GM13977 (cell line): ENCODE measurements at regions not wholly inside any gene's neighbourhood (a gene's known extent, or its start where the extent isn't known, plus 50 kb on each side); places are given as distances from the start of the nearest gene placed in this dataset.

Experiments used
- DNase-seq: peaks from one replicate; pipeline ENCODE4 v3.0.0; 2012; ENCODE audit warnings: low spot score
- CTCF ChIP-seq: IDR thresholded peaks from 2 replicates; pipeline ENCODE4 v1.5.1; 2012; ENCODE audit warnings: mild to moderate bottlenecking, control low read depth; ENCODE audit not compliant: insufficient read depth; ENCODE audit errors: extremely low read depth, missing control alignments
- in situ Hi-C: fragments of 300-500 bp; cut with MboI; formaldehyde crosslinking; loops from one replicate; pipeline ENCODE4 v1.12.0; 2022; ENCODE audit warnings: low sequenced_read_pairs, low pct_unique_long_range_greater_than_20kb, mixed read lengths, inconsistent platforms; ENCODE audit not compliant: unreplicated experiment

- no peak for TF ChIP-seq CTCF
- in situ Hi-C loops = no loop called here
- DNase-seq = no peak
These were observed 2093.4 kb downstream of the TP53TG3F start for GRCh38 chr16:35552763-35553162.

- DNase-seq = no peak
- TF ChIP-seq CTCF = no peak
- in situ Hi-C loops = no loop called here
These were observed 2098.3 kb downstream of the TP53TG3F start for GRCh38 chr16:35557731-35558130.

GRCh38 chr16:35559911-35560636 is 2100.7 kb downstream of the TP53TG3F start:
- no peak for TF ChIP-seq CTCF
- in situ Hi-C loops = no loop called here
- DNase-seq = no peak

- no peak for DNase-seq
- in situ Hi-C loops = no loop called here
- TF ChIP-seq CTCF = no peak
These were observed 2101.2 kb downstream of the TP53TG3F start for GRCh38 chr16:35560637-35560984.

GRCh38 chr16:35561346-35561745 is 2101.9 kb downstream of the TP53TG3F start:
- no peak for DNase-seq
- in situ Hi-C loops = no loop called here
- TF ChIP-seq CTCF = no peak

- no peak for DNase-seq
- in situ Hi-C loops = no loop called here
- no peak for TF ChIP-seq CTCF
These were observed 2103.1 kb downstream of the TP53TG3F start for GRCh38 chr16:35562471-35562870.
